ENCODE measurements at regions not wholly inside any gene's neighbourhood (a gene's known extent, or its start where the extent isn't known, plus 50 kb on each side); places are given as distances from the start of the nearest gene placed in this dataset.

DNA sequence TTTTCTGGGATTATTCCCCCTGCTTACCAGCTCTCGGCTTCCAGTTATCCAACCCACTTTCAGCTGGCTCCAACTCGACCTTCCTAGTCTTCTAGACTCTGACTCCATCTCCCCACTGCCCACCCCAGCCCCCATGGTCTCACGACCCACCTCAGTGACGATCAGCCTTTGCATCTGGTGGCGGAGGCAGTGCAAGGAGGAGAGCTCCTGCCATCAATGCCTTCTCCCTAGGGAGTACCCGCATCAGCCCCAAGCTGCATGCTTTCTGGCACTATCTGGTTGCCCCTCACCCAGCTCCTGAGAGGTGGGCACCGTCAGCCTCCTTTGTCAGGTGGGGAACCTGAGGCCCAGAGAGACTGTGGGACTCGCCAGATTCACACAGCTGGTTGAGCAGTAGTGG is 72.6 kb upstream of the RPL38 start:
- Mint-ChIP-seq H3K27ac (no peak overlapping the region), H3K4me1 (peaks cover 18% of the 10 kb centered on the region), H3K9me3 (peaks cover 3% of the 10 kb centered on the region; the same call in 1 of the 2 replicates), H3K36me3 (no peaks in the 10 kb centered on the region), H3K4me3 (no peak overlapping the region), H3K27me3 (ENCODE audit: low read depth) (peaks cover 6% of the 10 kb centered on the region; the same call in 1 of the 2 replicates)
- no peak for DNase-seq (ENCODE audit: low spot score)
- ATAC-seq, result no peak
- TF ChIP-seq FOXP1 (CRISPR knock-in tag; IDR thresholded peaks at IDR 0.05; ENCODE audit: borderline replicate concordance) (no peak), KAT7 (CRISPR knock-in tag; IDR thresholded peaks at IDR 0.05; ENCODE audit: borderline replicate concordance) (no peak), ZNF671 (CRISPR knock-in tag; IDR thresholded peaks at IDR 0.05) (no peak), RORB (CRISPR knock-in tag; IDR thresholded peaks at IDR 0.05) (no peak), TEAD4 (CRISPR knock-in tag; IDR thresholded peaks at IDR 0.05) (no peak)
- TF ChIP-seq, protein P1, sequence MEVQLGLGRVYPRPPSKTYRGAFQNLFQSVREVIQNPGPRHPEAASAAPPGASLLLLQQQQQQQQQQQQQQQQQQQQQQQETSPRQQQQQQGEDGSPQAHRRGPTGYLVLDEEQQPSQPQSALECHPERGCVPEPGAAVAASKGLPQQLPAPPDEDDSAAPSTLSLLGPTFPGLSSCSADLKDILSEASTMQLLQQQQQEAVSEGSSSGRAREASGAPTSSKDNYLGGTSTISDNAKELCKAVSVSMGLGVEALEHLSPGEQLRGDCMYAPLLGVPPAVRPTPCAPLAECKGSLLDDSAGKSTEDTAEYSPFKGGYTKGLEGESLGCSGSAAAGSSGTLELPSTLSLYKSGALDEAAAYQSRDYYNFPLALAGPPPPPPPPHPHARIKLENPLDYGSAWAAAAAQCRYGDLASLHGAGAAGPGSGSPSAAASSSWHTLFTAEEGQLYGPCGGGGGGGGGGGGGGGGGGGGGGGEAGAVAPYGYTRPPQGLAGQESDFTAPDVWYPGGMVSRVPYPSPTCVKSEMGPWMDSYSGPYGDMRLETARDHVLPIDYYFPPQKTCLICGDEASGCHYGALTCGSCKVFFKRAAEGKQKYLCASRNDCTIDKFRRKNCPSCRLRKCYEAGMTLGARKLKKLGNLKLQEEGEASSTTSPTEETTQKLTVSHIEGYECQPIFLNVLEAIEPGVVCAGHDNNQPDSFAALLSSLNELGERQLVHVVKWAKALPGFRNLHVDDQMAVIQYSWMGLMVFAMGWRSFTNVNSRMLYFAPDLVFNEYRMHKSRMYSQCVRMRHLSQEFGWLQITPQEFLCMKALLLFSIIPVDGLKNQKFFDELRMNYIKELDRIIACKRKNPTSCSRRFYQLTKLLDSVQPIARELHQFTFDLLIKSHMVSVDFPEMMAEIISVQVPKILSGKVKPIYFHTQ (CRISPR knock-in tag; IDR thresholded peaks at IDR 0.05), result no peak
- CTCF ChIA-PET, result interaction anchor here (1.6 to 3.9 kb wide), 3 partner anchors 13 to 69 kb away, joined by 6 to 17 read pairs (median 8); no protein-coding TSS in a partner anchor
- POLR2A ChIA-PET, result no interaction called here

DNA sequence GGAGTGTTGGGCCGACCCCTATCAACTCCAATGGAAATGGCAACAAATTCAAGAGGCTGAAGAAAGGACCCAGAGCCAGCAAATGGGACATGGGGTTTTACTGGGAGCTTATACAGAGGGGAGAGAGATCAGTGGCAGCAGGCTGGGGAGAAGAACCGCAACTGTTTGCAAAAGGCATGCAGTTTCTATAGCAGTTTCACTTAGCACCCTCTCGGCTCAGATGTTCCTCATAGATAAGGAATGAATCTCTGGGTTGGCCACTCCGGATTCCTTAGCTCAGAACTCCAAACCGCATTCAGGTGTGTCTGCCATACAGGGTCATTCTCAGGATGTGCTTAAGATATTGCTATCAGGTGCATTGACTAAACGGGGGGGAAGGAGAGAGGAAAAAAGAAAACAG is 71.1 kb upstream of the RPL38 start:
- DNase-seq (ENCODE audit: low spot score), result no peak
- peaks cover 9% of the 10 kb centered on the region; the same call in 1 of the 2 replicates for H3K27me3 Mint-ChIP-seq (ENCODE audit: low read depth)
- H3K4me3 Mint-ChIP-seq, result no peak overlapping the region
- no peaks in the 10 kb centered on the region for H3K36me3 Mint-ChIP-seq
- CTCF ChIA-PET, result interaction anchor here (0.7 to 1.2 kb wide), 2 partner anchors 42 to 801 kb away, joined by 3 to 7 read pairs; no protein-coding TSS in a partner anchor
- peaks cover 18% of the 10 kb centered on the region for H3K4me1 Mint-ChIP-seq
- H3K9me3 Mint-ChIP-seq, result peaks cover 3% of the 10 kb centered on the region; the same call in 1 of the 2 replicates
- no peak for ATAC-seq
- TF ChIP-seq, protein P2, sequence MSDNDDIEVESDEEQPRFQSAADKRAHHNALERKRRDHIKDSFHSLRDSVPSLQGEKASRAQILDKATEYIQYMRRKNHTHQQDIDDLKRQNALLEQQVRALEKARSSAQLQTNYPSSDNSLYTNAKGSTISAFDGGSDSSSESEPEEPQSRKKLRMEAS (CRISPR knock-in tag; IDR thresholded peaks at IDR 0.05), result no peak
- TF ChIP-seq PRRX2 (CRISPR knock-in tag; IDR thresholded peaks at IDR 0.05), result no peak
- no peak for TF ChIP-seq ETV6 (CRISPR knock-in tag; IDR thresholded peaks at IDR 0.05)
- TF ChIP-seq, protein P3, sequence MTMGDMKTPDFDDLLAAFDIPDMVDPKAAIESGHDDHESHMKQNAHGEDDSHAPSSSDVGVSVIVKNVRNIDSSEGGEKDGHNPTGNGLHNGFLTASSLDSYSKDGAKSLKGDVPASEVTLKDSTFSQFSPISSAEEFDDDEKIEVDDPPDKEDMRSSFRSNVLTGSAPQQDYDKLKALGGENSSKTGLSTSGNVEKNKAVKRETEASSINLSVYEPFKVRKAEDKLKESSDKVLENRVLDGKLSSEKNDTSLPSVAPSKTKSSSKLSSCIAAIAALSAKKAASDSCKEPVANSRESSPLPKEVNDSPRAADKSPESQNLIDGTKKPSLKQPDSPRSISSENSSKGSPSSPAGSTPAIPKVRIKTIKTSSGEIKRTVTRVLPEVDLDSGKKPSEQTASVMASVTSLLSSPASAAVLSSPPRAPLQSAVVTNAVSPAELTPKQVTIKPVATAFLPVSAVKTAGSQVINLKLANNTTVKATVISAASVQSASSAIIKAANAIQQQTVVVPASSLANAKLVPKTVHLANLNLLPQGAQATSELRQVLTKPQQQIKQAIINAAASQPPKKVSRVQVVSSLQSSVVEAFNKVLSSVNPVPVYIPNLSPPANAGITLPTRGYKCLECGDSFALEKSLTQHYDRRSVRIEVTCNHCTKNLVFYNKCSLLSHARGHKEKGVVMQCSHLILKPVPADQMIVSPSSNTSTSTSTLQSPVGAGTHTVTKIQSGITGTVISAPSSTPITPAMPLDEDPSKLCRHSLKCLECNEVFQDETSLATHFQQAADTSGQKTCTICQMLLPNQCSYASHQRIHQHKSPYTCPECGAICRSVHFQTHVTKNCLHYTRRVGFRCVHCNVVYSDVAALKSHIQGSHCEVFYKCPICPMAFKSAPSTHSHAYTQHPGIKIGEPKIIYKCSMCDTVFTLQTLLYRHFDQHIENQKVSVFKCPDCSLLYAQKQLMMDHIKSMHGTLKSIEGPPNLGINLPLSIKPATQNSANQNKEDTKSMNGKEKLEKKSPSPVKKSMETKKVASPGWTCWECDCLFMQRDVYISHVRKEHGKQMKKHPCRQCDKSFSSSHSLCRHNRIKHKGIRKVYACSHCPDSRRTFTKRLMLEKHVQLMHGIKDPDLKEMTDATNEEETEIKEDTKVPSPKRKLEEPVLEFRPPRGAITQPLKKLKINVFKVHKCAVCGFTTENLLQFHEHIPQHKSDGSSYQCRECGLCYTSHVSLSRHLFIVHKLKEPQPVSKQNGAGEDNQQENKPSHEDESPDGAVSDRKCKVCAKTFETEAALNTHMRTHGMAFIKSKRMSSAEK (CRISPR knock-in tag; IDR thresholded peaks at IDR 0.05; ENCODE audit: borderline replicate concordance), result no peak
- no peak for TF ChIP-seq ATF1 (CRISPR knock-in tag; IDR thresholded peaks at IDR 0.05)
- TF ChIP-seq, protein P4, sequence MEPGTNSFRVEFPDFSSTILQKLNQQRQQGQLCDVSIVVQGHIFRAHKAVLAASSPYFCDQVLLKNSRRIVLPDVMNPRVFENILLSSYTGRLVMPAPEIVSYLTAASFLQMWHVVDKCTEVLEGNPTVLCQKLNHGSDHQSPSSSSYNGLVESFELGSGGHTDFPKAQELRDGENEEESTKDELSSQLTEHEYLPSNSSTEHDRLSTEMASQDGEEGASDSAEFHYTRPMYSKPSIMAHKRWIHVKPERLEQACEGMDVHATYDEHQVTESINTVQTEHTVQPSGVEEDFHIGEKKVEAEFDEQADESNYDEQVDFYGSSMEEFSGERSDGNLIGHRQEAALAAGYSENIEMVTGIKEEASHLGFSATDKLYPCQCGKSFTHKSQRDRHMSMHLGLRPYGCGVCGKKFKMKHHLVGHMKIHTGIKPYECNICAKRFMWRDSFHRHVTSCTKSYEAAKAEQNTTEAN (CRISPR knock-in tag; IDR thresholded peaks at IDR 0.05), result no peak
- TF ChIP-seq FOXP1 (CRISPR knock-in tag; IDR thresholded peaks at IDR 0.05; ENCODE audit: borderline replicate concordance), result no peak
- TF ChIP-seq, protein P5, sequence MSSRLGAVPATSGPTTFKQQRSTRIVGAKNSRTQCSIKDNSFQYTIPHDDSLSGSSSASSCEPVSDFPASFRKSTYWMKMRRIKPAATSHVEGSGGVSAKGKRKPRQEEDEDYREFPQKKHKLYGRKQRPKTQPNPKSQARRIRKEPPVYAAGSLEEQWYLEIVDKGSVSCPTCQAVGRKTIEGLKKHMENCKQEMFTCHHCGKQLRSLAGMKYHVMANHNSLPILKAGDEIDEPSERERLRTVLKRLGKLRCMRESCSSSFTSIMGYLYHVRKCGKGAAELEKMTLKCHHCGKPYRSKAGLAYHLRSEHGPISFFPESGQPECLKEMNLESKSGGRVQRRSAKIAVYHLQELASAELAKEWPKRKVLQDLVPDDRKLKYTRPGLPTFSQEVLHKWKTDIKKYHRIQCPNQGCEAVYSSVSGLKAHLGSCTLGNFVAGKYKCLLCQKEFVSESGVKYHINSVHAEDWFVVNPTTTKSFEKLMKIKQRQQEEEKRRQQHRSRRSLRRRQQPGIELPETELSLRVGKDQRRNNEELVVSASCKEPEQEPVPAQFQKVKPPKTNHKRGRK (CRISPR knock-in tag; IDR thresholded peaks at IDR 0.05; ENCODE audit: borderline replicate concordance), result no peak
- TF ChIP-seq NR1H2 (CRISPR knock-in tag; IDR thresholded peaks at IDR 0.05), result no peak
- no peak overlapping the region for H3K27ac Mint-ChIP-seq
- POLR2A ChIA-PET, result no interaction called here
